ENCODE measurements at regions not wholly inside any gene's neighbourhood (a gene's known extent, or its start where the extent isn't known, plus 50 kb on each side); places are given as distances from the start of the nearest gene placed in this dataset.

DNA sequence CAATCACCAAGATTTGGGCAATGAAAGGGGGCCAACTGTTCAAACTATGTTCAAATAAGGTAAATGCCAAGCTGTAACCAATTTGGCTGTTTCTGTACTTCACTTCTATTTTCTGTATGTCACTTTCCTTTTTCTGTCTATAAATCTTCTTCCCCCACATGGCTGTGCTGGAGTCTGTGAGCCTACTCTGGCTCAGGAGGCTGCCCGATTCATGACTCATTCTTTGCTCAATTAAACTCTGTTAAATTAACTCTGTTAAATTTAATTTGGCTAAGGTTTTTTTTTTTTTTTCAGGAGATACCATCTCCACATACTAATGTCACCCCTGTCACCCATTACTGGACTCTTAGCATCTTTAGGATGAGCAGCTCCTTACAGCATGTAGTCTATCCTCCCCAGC is 178.8 kb upstream of the TWIST2 start:
- H3K27me3 ChIP-seq (ENCODE audit: insufficient read depth, poor library complexity, severe bottlenecking), result no peaks in the 10 kb centered on the region
- TF ChIP-seq, protein P1, sequence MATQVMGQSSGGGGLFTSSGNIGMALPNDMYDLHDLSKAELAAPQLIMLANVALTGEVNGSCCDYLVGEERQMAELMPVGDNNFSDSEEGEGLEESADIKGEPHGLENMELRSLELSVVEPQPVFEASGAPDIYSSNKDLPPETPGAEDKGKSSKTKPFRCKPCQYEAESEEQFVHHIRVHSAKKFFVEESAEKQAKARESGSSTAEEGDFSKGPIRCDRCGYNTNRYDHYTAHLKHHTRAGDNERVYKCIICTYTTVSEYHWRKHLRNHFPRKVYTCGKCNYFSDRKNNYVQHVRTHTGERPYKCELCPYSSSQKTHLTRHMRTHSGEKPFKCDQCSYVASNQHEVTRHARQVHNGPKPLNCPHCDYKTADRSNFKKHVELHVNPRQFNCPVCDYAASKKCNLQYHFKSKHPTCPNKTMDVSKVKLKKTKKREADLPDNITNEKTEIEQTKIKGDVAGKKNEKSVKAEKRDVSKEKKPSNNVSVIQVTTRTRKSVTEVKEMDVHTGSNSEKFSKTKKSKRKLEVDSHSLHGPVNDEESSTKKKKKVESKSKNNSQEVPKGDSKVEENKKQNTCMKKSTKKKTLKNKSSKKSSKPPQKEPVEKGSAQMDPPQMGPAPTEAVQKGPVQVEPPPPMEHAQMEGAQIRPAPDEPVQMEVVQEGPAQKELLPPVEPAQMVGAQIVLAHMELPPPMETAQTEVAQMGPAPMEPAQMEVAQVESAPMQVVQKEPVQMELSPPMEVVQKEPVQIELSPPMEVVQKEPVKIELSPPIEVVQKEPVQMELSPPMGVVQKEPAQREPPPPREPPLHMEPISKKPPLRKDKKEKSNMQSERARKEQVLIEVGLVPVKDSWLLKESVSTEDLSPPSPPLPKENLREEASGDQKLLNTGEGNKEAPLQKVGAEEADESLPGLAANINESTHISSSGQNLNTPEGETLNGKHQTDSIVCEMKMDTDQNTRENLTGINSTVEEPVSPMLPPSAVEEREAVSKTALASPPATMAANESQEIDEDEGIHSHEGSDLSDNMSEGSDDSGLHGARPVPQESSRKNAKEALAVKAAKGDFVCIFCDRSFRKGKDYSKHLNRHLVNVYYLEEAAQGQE (IDR thresholded peaks at IDR 0.05; ENCODE audit: insufficient replicate concordance, low read depth), result no peak
- TF ChIP-seq POLR2AphosphoS5 (IDR thresholded peaks at IDR 0.05; ENCODE audit: low read depth), result no peak
- no peak for TF ChIP-seq SPI1 (IDR thresholded peaks at IDR 0.05; ENCODE audit: borderline replicate concordance, low read depth)
- TF ChIP-seq GABPA (IDR thresholded peaks at IDR 0.05; ENCODE audit: low read depth), result no peak
- TF ChIP-seq, protein P2, sequence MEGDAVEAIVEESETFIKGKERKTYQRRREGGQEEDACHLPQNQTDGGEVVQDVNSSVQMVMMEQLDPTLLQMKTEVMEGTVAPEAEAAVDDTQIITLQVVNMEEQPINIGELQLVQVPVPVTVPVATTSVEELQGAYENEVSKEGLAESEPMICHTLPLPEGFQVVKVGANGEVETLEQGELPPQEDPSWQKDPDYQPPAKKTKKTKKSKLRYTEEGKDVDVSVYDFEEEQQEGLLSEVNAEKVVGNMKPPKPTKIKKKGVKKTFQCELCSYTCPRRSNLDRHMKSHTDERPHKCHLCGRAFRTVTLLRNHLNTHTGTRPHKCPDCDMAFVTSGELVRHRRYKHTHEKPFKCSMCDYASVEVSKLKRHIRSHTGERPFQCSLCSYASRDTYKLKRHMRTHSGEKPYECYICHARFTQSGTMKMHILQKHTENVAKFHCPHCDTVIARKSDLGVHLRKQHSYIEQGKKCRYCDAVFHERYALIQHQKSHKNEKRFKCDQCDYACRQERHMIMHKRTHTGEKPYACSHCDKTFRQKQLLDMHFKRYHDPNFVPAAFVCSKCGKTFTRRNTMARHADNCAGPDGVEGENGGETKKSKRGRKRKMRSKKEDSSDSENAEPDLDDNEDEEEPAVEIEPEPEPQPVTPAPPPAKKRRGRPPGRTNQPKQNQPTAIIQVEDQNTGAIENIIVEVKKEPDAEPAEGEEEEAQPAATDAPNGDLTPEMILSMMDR (IDR thresholded peaks at IDR 0.05; ENCODE audit: insufficient read depth, low read length), result no peak
- no peak for DNase-seq (ENCODE audit: low read depth in 1 of 2, low spot score in 1 of 2)
- no peak overlapping the region for H3K4me3 ChIP-seq (replicated peaks; ENCODE audit: insufficient read depth, low read length)
- no peak overlapping the region for H3K27ac ChIP-seq (replicated peaks)

DNA sequence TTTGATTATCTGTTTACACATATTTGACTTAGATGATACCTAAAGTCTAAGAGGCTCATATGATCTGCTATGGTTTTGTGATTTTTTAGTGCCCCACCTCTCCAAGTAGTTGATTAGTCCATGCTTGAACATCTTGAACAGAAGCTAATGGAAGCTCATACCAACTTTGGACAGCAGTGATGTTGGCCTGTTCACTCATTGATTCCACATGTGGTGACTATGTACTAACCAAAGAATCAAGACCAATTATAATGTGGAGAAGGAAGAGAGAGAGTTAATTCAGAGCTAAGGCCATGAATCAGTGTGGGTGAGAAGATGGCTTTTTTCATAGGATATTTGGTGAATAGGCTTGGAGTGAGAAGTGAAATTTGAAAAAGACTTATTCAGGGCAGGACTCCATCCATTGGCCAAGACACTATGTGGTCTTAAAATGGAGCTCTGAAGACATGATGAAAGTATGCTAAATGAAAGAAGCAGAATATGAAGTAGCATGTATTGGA is 178.3 kb upstream of the TWIST2 start:
- TF ChIP-seq, protein P1 (IDR thresholded peaks at IDR 0.05; ENCODE audit: insufficient replicate concordance, low read depth), result no peak
- TF ChIP-seq, protein P2 (IDR thresholded peaks at IDR 0.05; ENCODE audit: insufficient read depth, low read length), result no peak
- TF ChIP-seq SPI1 (IDR thresholded peaks at IDR 0.05; ENCODE audit: borderline replicate concordance, low read depth) (no peak), POLR2AphosphoS5 (IDR thresholded peaks at IDR 0.05; ENCODE audit: low read depth) (no peak), GABPA (IDR thresholded peaks at IDR 0.05; ENCODE audit: low read depth) (no peak)
- Histone ChIP-seq H3K27me3 (ENCODE audit: insufficient read depth, poor library complexity, severe bottlenecking) (no peaks in the 10 kb centered on the region), H3K4me3 (replicated peaks; ENCODE audit: insufficient read depth, low read length) (no peak overlapping the region), H3K27ac (replicated peaks) (no peak overlapping the region)
- DNase-seq (ENCODE audit: low read depth in 1 of 2, low spot score in 1 of 2), result no peak

DNA sequence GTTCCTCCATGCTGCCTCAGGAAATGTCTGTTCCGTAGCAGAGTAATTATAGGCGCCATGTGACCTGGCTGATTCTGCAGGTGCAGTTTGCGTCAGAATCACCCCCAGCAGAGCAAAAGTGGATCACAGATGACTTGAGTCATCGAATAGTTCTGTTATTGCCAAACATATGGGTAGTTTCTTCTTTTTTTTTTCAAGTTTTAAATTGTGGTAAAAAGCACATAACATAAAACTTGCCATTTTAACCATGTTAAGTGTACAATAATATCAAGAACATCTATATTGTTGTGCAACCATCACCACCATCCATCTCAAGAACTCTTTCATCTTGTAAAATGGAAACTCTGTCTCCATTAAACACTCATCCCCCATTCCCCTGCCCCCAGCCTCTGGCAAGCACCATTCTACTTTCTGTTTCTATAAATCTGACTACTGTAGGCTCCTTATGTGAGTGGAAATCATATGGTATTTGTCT is 177.7 kb upstream of the TWIST2 start:
- TF ChIP-seq, protein P2 (IDR thresholded peaks at IDR 0.05; ENCODE audit: insufficient read depth, low read length), result no peak
- TF ChIP-seq, protein P1 (IDR thresholded peaks at IDR 0.05; ENCODE audit: insufficient replicate concordance, low read depth), result no peak
- TF ChIP-seq POLR2AphosphoS5 (IDR thresholded peaks at IDR 0.05; ENCODE audit: low read depth), result no peak
- Histone ChIP-seq H3K27ac (replicated peaks) (no peak overlapping the region), H3K27me3 (ENCODE audit: insufficient read depth, poor library complexity, severe bottlenecking) (no peaks in the 10 kb centered on the region), H3K4me3 (replicated peaks; ENCODE audit: insufficient read depth, low read length) (no peak overlapping the region)
- no peak for DNase-seq (ENCODE audit: low read depth in 1 of 2, low spot score in 1 of 2)

Measured in HL-60 (cell line).